ENCODE measurements at regions not wholly inside any gene's neighbourhood (a gene's known extent, or its start where the extent isn't known, plus 50 kb on each side); places are given as distances from the start of the nearest gene placed in this dataset.

DNA sequence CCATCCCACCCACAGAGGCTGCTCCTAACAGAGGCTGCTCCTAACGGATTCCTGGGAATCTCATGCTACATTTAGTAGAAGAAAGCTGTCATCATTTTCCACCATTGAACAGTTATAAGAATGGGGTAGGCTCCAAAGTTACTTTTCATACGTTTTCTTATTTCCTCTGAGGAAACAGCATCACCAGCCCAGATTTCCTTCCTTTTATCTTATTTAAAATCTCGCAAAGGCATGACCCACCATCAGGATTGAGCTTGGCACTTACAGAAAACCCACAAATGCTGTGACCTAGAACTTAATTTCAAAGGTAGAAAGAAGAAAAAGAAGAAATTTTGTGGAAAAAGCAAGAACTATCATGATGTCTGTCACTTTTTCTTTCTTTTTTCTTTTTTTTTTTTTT is 168.0 kb downstream of the LY86 start:
- no peak for DNase-seq (ENCODE audit: low spot score)
- H3K79me2 ChIP-seq, result no peaks in the 10 kb centered on the region
- H3K4me3 ChIP-seq, result no peak overlapping the region
- H3K4me2 ChIP-seq, result no peak overlapping the region
- TF ChIP-seq, protein P1, sequence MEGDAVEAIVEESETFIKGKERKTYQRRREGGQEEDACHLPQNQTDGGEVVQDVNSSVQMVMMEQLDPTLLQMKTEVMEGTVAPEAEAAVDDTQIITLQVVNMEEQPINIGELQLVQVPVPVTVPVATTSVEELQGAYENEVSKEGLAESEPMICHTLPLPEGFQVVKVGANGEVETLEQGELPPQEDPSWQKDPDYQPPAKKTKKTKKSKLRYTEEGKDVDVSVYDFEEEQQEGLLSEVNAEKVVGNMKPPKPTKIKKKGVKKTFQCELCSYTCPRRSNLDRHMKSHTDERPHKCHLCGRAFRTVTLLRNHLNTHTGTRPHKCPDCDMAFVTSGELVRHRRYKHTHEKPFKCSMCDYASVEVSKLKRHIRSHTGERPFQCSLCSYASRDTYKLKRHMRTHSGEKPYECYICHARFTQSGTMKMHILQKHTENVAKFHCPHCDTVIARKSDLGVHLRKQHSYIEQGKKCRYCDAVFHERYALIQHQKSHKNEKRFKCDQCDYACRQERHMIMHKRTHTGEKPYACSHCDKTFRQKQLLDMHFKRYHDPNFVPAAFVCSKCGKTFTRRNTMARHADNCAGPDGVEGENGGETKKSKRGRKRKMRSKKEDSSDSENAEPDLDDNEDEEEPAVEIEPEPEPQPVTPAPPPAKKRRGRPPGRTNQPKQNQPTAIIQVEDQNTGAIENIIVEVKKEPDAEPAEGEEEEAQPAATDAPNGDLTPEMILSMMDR (IDR thresholded peaks at IDR 0.05; ENCODE audit: poor library complexity), result no peak
- TF ChIP-seq EZH2phosphoT487 (IDR thresholded peaks at IDR 0.05; ENCODE audit: low read depth, severe bottlenecking, unreplicated experiment) (no peak), EZH2 (IDR thresholded peaks at IDR 0.05; ENCODE audit: borderline replicate concordance) (no peak)
- no peaks in the 10 kb centered on the region for H4K20me1 ChIP-seq (ENCODE audit: insufficient read depth, poor library complexity, severe bottlenecking)
- H3K27me3 ChIP-seq, result no peaks in the 10 kb centered on the region
- H3K27ac ChIP-seq, result no peak overlapping the region
- H3K36me3 ChIP-seq (replicated peaks; ENCODE audit: insufficient read depth, low read depth), result no peaks in the 10 kb centered on the region
- no peaks in the 10 kb centered on the region for H3K9me2 ChIP-seq (replicated peaks; ENCODE audit: insufficient read depth)
- H2AFZ ChIP-seq, result no peak overlapping the region
- WGBS (ENCODE audit: low lambda C conversion rate, missing lambda C conversion rate), result 88% methylated on average over 3 of the region's 3 CpGs
- no peaks in the 10 kb centered on the region for H3K4me1 ChIP-seq (ENCODE audit: insufficient read depth)
- no peaks in the 10 kb centered on the region for H3K9me3 ChIP-seq (ENCODE audit: low read depth)

DNA sequence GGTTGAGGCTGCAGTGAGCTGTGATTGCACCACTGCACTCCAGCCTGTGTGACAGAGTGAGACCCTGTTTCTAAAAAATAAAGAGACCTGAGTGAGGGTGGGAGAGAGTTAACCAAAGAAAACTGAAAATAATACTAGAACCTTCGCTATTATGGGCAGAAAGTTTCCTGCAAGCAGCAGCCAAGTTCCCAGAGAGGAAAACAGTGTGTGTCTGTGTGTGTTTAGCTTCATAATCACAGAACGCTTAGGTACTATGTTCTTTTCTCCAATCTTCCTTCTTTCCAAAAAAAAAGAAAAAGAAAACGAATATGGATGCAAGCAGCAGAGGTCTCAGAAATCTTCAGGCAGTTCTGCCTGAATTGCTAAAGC is 170.0 kb downstream of the LY86 start:
- Histone ChIP-seq H3K9me3 (ENCODE audit: low read depth) (no peaks in the 10 kb centered on the region), H3K4me3 (no peak overlapping the region), H3K79me2 (no peaks in the 10 kb centered on the region), H3K27ac (peak overlapping the region; percentile 37), H3K4me1 (ENCODE audit: insufficient read depth) (no peaks in the 10 kb centered on the region), H3K27me3 (no peaks in the 10 kb centered on the region), H3K9me2 (replicated peaks; ENCODE audit: insufficient read depth) (no peaks in the 10 kb centered on the region), H2AFZ (peak overlapping the region; percentile 23), H4K20me1 (ENCODE audit: insufficient read depth, poor library complexity, severe bottlenecking) (no peaks in the 10 kb centered on the region), H3K36me3 (replicated peaks; ENCODE audit: insufficient read depth, low read depth) (no peaks in the 10 kb centered on the region), H3K4me2 (peak overlapping the region; percentile 52)
- 59% methylated on average over 3 of the region's 3 CpGs for WGBS (ENCODE audit: low lambda C conversion rate, missing lambda C conversion rate)
- DNase-seq (ENCODE audit: low spot score), result no peak
- no peak for TF ChIP-seq EZH2 (IDR thresholded peaks at IDR 0.05; ENCODE audit: borderline replicate concordance)
- TF ChIP-seq, protein P1 (IDR thresholded peaks at IDR 0.05; ENCODE audit: poor library complexity), result no peak
- TF ChIP-seq EZH2phosphoT487 (IDR thresholded peaks at IDR 0.05; ENCODE audit: low read depth, severe bottlenecking, unreplicated experiment), result no peak

DNA sequence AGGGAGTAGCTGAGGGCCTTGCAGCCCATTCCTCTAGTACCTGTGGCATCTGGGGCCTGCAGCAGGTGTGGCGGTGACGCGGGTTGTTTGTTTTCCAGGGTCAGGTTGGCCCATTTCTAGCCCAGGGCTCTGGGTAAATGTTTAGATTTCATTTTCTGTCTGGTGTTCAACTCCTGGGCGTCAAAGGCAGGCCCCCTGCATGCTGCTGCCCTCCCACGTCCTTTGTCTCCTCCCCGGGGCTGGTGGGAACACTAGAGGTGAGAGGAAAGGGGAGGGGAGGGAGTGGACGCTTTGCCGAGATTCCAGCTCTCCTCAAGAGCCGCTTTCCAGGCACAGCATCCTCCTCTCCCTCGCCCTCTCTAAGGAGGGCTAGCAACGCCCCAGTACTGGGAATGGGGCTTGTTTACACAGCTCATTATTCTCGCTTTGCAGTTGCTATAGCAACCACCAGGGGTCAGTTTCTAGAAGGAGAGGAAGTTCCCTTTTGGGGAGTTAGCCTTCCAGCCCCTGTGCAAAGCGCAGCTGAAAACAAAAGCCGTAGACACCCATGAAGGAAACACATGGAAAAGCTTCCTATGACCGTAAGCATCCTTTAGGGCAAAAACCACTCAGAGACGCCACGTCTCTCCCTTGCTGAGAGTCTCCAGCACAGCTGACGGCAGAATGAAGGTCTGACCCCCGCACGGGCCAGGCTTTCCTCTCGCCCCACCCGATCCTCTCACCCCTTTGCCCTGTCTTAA is 170.6 kb downstream of the LY86 start:
- Histone ChIP-seq H3K9me3 (ENCODE audit: low read depth) (no peaks in the 10 kb centered on the region), H3K79me2 (no peaks in the 10 kb centered on the region), H3K4me2 (peak overlapping the region; percentile 52), H3K27ac (peak overlapping the region; percentile 55), H3K4me3 (no peak overlapping the region), H3K27me3 (no peaks in the 10 kb centered on the region), H2AFZ (peak overlapping the region; percentile 23), H3K9me2 (replicated peaks; ENCODE audit: insufficient read depth) (no peaks in the 10 kb centered on the region), H3K4me1 (ENCODE audit: insufficient read depth) (no peaks in the 10 kb centered on the region), H3K36me3 (replicated peaks; ENCODE audit: insufficient read depth, low read depth) (no peaks in the 10 kb centered on the region), H4K20me1 (ENCODE audit: insufficient read depth, poor library complexity, severe bottlenecking) (no peaks in the 10 kb centered on the region)
- 32% methylated on average over 22 of the region's 22 CpGs for WGBS (ENCODE audit: low lambda C conversion rate, missing lambda C conversion rate)
- peak; percentile 77 for DNase-seq (ENCODE audit: low spot score)
- TF ChIP-seq, protein P1 (IDR thresholded peaks at IDR 0.05; ENCODE audit: poor library complexity), result peak; percentile 60
- no peak for TF ChIP-seq EZH2 (IDR thresholded peaks at IDR 0.05; ENCODE audit: borderline replicate concordance)
